ENCODE measurements at regions not wholly inside any gene's neighbourhood (a gene's known extent, or its start where the extent isn't known, plus 50 kb on each side); places are given as distances from the start of the nearest gene placed in this dataset.

- no peaks in the 10 kb centered on the region for H3K9me3 Mint-ChIP-seq
- TF ChIP-seq, protein P1, sequence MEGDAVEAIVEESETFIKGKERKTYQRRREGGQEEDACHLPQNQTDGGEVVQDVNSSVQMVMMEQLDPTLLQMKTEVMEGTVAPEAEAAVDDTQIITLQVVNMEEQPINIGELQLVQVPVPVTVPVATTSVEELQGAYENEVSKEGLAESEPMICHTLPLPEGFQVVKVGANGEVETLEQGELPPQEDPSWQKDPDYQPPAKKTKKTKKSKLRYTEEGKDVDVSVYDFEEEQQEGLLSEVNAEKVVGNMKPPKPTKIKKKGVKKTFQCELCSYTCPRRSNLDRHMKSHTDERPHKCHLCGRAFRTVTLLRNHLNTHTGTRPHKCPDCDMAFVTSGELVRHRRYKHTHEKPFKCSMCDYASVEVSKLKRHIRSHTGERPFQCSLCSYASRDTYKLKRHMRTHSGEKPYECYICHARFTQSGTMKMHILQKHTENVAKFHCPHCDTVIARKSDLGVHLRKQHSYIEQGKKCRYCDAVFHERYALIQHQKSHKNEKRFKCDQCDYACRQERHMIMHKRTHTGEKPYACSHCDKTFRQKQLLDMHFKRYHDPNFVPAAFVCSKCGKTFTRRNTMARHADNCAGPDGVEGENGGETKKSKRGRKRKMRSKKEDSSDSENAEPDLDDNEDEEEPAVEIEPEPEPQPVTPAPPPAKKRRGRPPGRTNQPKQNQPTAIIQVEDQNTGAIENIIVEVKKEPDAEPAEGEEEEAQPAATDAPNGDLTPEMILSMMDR (conservative IDR thresholded peaks at IDR 0.05), result no peak
- peaks cover 4% of the 10 kb centered on the region for H3K4me1 Mint-ChIP-seq
- DNase-seq (ENCODE audit: low read depth, low spot score), result no peak
- H3K36me3 Mint-ChIP-seq (ENCODE audit: low read depth), result no peaks in the 10 kb centered on the region
- no peak overlapping the region for H3K27ac Mint-ChIP-seq (ENCODE audit: unreplicated experiment)
- peaks cover 48% of the 10 kb centered on the region for H3K27me3 Mint-ChIP-seq (ENCODE audit: low read depth)
- H3K4me3 Mint-ChIP-seq, result no peak overlapping the region
Measured at GRCh38 chr15:98580572-98580971, 67.8 kb upstream of the IGF1R start.

DNA sequence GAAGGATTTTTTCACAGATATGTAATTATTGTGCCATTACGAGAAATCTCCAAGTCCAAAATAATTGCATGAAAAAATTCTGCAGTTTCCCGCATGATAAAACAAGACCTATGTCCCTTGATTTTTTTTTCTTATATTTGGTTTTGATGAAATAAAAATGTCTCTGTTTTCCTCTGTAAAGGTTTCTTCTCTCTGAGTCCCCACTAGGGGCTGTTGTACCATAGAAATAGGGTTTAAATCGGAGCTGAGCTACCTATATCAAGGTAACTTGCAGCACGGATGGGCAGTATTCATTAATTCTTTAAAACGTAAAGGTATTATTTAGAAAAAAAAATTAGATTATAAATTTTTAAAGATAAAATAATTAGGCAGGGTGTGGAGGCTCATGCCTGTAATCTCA, 66.6 kb upstream of the IGF1R start:
- H3K36me3 Mint-ChIP-seq (ENCODE audit: low read depth), result no peaks in the 10 kb centered on the region
- H3K27ac Mint-ChIP-seq (ENCODE audit: unreplicated experiment), result no peak overlapping the region
- no peaks in the 10 kb centered on the region for H3K9me3 Mint-ChIP-seq
- TF ChIP-seq, protein P1 (conservative IDR thresholded peaks at IDR 0.05), result peak; percentile 53
- H3K4me3 Mint-ChIP-seq, result no peak overlapping the region
- peaks cover 4% of the 10 kb centered on the region for H3K4me1 Mint-ChIP-seq
- DNase-seq (ENCODE audit: low read depth, low spot score), result no peak
- H3K27me3 Mint-ChIP-seq (ENCODE audit: low read depth), result peaks cover 52% of the 10 kb centered on the region

DNA sequence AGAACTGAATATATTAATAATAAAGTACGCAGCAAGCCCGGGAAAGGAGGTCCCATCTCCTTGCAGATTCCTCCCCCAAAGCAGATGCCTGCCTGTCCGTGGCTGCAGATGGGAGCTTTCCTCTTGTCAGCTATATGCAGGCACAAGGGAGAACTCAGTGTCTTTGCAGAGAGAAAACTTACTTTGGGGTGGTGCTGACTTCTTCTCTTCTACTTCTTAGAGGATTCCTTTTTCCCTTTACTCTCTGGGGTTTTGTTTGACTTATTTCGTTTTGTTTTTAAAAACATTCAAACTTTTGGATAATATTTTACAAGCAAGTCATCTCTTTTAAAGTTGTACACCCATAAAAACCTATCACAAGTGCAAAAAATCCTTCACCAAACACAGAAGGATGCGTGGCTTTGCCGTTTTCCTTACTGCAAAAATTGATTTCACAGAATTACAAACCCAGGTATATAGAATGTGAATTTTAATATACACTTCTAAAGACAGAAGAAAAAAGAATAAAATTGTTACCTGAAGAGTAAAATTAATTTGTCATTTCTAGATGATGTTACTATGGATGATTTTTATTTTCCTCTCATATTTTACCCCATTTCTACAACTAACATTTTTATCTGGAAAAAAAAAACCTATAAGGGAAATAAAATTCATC, 65.3 kb upstream of the IGF1R start:
- Mint-ChIP-seq H3K27ac (ENCODE audit: unreplicated experiment) (no peak overlapping the region), H3K4me3 (no peak overlapping the region), H3K9me3 (no peaks in the 10 kb centered on the region), H3K27me3 (ENCODE audit: low read depth) (peaks cover 52% of the 10 kb centered on the region), H3K36me3 (ENCODE audit: low read depth) (no peaks in the 10 kb centered on the region), H3K4me1 (peaks cover 4% of the 10 kb centered on the region)
- TF ChIP-seq, protein P1 (conservative IDR thresholded peaks at IDR 0.05), result no peak
- DNase-seq (ENCODE audit: low read depth, low spot score), result no peak

DNA sequence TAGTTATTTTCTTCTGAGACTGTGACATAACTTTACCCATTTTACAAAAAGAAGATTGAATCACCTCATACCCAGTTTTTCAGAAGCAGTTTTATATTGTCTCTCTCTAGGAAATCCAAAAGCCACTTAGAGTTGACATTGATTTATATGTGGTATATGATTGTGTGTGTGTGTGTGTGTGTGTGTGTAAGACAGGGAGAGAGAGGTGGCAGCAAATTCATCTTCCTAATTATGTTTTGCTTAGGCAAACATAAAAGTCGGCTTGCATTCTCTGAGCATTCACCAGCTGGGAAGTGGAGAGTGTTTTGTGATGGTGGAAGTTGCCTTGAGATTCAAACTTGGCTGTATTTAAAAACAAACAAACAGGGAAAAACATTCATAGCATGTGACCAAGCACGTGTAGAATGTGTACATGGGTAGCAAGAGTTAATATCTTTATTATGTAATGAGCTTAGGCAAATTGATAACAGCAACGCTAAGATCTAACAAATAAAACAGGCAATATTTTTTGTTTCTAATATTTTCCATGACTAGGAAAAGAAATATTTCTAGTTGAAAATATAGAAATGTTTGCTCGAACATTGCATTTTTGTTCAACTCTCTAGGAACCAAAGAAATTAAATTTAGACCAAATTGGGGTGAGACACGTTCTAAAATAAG, 64.4 kb upstream of the IGF1R start:
- no peaks in the 10 kb centered on the region for H3K9me3 Mint-ChIP-seq

GRCh38 chr15:98586066-98586465, 62.3 kb upstream of the IGF1R start:
- no peak overlapping the region for H3K4me3 Mint-ChIP-seq
- H3K9me3 Mint-ChIP-seq, result no peaks in the 10 kb centered on the region
- H3K27me3 Mint-ChIP-seq (ENCODE audit: low read depth), result peaks cover 54% of the 10 kb centered on the region
- DNase-seq (ENCODE audit: low read depth, low spot score), result no peak
- no peaks in the 10 kb centered on the region for H3K4me1 Mint-ChIP-seq
- TF ChIP-seq, protein P1 (conservative IDR thresholded peaks at IDR 0.05), result no peak
- no peak overlapping the region for H3K27ac Mint-ChIP-seq (ENCODE audit: unreplicated experiment)
- H3K36me3 Mint-ChIP-seq (ENCODE audit: low read depth), result no peaks in the 10 kb centered on the region

More for the DNA sequence above, 64.4 kb upstream of the IGF1R start:
- DNase-seq (ENCODE audit: low read depth, low spot score), result no peak
- H3K36me3 Mint-ChIP-seq (ENCODE audit: low read depth), result no peaks in the 10 kb centered on the region
- H3K27me3 Mint-ChIP-seq (ENCODE audit: low read depth), result peaks cover 52% of the 10 kb centered on the region
- peaks cover 4% of the 10 kb centered on the region for H3K4me1 Mint-ChIP-seq
- H3K4me3 Mint-ChIP-seq, result no peak overlapping the region
- TF ChIP-seq, protein P1 (conservative IDR thresholded peaks at IDR 0.05), result no peak
- H3K27ac Mint-ChIP-seq (ENCODE audit: unreplicated experiment), result no peak overlapping the region
